PC-3 (cell line): ENCODE measurements at regions not wholly inside any gene's neighbourhood (a gene's known extent, or its start where the extent isn't known, plus 50 kb on each side); places are given as distances from the start of the nearest gene placed in this dataset.

Source experiments
- ATAC-seq: fragments of 200-7000 bp; cut with Tn5 transposase; 2 replicates; pipeline ENCODE4 v1.9.1; 2020; ENCODE audit warnings: mild to moderate bottlenecking, moderate library complexity
- BruUV-seq: library from RNA; stranded (reverse); fragments of 400-500 nt; replicated peaks from 2 replicates; lab custom pipeline; 2021; lab: Mats Ljungman, UMichigan
- CTCF ChIA-PET: fragments of 300-600 bp; sonication (Branson Sonifier 250); formaldehyde crosslinking; loops from one replicate; lab custom pipeline; 2022; ENCODE audit warnings: antibody characterized with exemption; lab: Charles Lee
- POLR2A ChIA-PET: fragments of 300-600 bp; sonication (Branson Sonifier 250); formaldehyde crosslinking; loops from one replicate; lab custom pipeline; 2022; ENCODE audit warnings: antibody characterized with exemption; ENCODE audit not compliant: unreplicated experiment; lab: Charles Lee
- DNase-seq: peaks from one replicate; pipeline ENCODE4 v3.0.0-alpha.2; 2015
- H2AFZ ChIP-seq: fragments of 300-600 bp; sonication (generic); 2 replicates; pipeline ENCODE4 v1.6.0; 2016; ENCODE audit warnings: antibody characterized with exemption, low read length
- H3F3A ChIP-seq: fragments of 300-600 bp; sonication (generic); one replicate; pipeline ENCODE4 v1.6.0; 2017; ENCODE audit warnings: antibody characterized with exemption, low read length, control low read depth, mild to moderate bottlenecking; ENCODE audit not compliant: unreplicated experiment
- H3K27ac ChIP-seq: fragments of 300-600 bp; sonication (generic); 2 replicates; pipeline ENCODE4 v1.5.1; 2016; ENCODE audit warnings: mild to moderate bottlenecking, low read length
- H3K27me3 ChIP-seq: fragments of 300-600 bp; sonication (generic); 2 replicates; pipeline ENCODE4 v1.6.1; 2016; ENCODE audit warnings: low read length, mixed read lengths
- H3K36me3 ChIP-seq: fragments of 300-600 bp; sonication (generic); 2 replicates; pipeline ENCODE4 v1.6.1; 2016; ENCODE audit warnings: low read depth, mixed run types, low read length, mixed read lengths
- H3K4me1 ChIP-seq: fragments of 300-600 bp; sonication (generic); 2 replicates; pipeline ENCODE4 v1.5.1; 2016; ENCODE audit warnings: low read length; ENCODE audit not compliant: insufficient read depth
- H3K4me2 ChIP-seq: fragments of 300-600 bp; sonication (generic); 2 replicates; pipeline ENCODE4 v1.6.0; 2016; ENCODE audit warnings: low read length
- H3K4me3 ChIP-seq: fragments of 300-600 bp; sonication (generic); 2 replicates; pipeline ENCODE4 v1.5.1; 2016; ENCODE audit warnings: mild to moderate bottlenecking, low read length, mixed read lengths
- H3K79me2 ChIP-seq: fragments of 300-600 bp; sonication (generic); 2 replicates; pipeline ENCODE4 v1.6.1; 2017; ENCODE audit warnings: low read length, mixed read lengths
- H3K9ac ChIP-seq: fragments of 300-600 bp; sonication (generic); 2 replicates; pipeline ENCODE4 v1.6.0; 2016; ENCODE audit warnings: mild to moderate bottlenecking, low read length
- H3K9me2 ChIP-seq: fragments of 300-600 bp; sonication (generic); replicated peaks from 2 replicates; pipeline ENCODE4 v1.6.1; 2016; ENCODE audit warnings: mixed run types, low read length, mixed read lengths
- H3K9me3 ChIP-seq: fragments of 300-600 bp; sonication (generic); 2 replicates; pipeline ENCODE4 v1.6.1; 2016; ENCODE audit warnings: low read length, mixed read lengths
- H4K20me1 ChIP-seq: fragments of 300-600 bp; sonication (generic); 2 replicates; pipeline ENCODE4 v1.6.1; 2016; ENCODE audit warnings: low read length, mixed read lengths
- EZH2 ChIP-seq: fragments of 300-600 bp; sonication (generic); IDR thresholded peaks from one replicate; pipeline ENCODE4 v1.6.1; 2017; ENCODE audit warnings: antibody characterized with exemption, mild to moderate bottlenecking, low read length; ENCODE audit not compliant: unreplicated experiment
- EZH2phosphoT487 ChIP-seq: fragments of 300-600 bp; sonication (generic); IDR thresholded peaks from 2 replicates; pipeline ENCODE4 v1.6.1; 2018; ENCODE audit warnings: mild to moderate bottlenecking, antibody characterized with exemption, low read length, borderline replicate concordance
- intact Hi-C: fragments of 100-400 bp; cut with micrococcal nuclease; formaldehyde crosslinking; loops from 2 replicates; pipeline ENCODE4 v1.9.0; 2023
- TF ChIP-seq, protein P1 (sequence below): fragments of 300-600 bp; sonication (generic); conservative IDR thresholded peaks from 2 replicates; pipeline ENCODE4 v1.5.1; 2017; ENCODE audit warnings: antibody characterized with exemption, low read depth, mild to moderate bottlenecking, low read length

DNA sequence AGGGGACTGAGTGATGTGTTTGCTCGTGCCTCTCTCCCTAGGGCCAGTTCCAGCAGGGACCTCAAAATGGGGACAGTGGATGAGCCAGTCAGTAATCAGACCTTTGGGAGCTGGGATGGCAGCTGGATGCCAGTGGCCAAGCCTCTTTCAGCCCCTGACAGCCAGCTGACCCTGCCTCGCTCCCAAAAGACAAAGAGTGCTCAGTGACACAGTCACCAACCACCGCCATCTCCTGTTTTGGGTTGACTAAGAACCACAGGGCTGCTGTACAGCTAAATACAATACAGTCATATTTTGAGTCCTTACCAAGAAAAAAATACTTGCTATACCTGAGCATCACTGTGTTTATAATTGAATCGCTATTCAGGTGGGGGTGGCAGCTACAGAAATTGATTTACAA, 75.7 kb downstream of the POU3F3 start:
- Histone ChIP-seq H3F3A (no peaks in the 10 kb centered on the region), H3K9ac (no peak overlapping the region), H3K36me3 (no peaks in the 10 kb centered on the region), H3K9me2 (no peaks in the 10 kb centered on the region), H2AFZ (no peak overlapping the region), H3K4me3 (no peak overlapping the region), H3K9me3 (no peaks in the 10 kb centered on the region), H3K27ac (no peak overlapping the region), H3K79me2 (no peaks in the 10 kb centered on the region), H4K20me1 (no peaks in the 10 kb centered on the region), H3K4me2 (no peak overlapping the region), H3K4me1 (no peaks in the 10 kb centered on the region), H3K27me3 (peaks cover 76% of the 10 kb centered on the region)
- DNase-seq, result no peak
- intact Hi-C loops, result no loop called here
- no peak for TF ChIP-seq EZH2
- TF ChIP-seq, protein P1, sequence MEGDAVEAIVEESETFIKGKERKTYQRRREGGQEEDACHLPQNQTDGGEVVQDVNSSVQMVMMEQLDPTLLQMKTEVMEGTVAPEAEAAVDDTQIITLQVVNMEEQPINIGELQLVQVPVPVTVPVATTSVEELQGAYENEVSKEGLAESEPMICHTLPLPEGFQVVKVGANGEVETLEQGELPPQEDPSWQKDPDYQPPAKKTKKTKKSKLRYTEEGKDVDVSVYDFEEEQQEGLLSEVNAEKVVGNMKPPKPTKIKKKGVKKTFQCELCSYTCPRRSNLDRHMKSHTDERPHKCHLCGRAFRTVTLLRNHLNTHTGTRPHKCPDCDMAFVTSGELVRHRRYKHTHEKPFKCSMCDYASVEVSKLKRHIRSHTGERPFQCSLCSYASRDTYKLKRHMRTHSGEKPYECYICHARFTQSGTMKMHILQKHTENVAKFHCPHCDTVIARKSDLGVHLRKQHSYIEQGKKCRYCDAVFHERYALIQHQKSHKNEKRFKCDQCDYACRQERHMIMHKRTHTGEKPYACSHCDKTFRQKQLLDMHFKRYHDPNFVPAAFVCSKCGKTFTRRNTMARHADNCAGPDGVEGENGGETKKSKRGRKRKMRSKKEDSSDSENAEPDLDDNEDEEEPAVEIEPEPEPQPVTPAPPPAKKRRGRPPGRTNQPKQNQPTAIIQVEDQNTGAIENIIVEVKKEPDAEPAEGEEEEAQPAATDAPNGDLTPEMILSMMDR, result no peak
- no peak for TF ChIP-seq EZH2phosphoT487
- ATAC-seq, result no peak
- POLR2A ChIA-PET, result no interaction called here
- CTCF ChIA-PET, result no interaction called here
- BruUV-seq, result no TSS peak

DNA sequence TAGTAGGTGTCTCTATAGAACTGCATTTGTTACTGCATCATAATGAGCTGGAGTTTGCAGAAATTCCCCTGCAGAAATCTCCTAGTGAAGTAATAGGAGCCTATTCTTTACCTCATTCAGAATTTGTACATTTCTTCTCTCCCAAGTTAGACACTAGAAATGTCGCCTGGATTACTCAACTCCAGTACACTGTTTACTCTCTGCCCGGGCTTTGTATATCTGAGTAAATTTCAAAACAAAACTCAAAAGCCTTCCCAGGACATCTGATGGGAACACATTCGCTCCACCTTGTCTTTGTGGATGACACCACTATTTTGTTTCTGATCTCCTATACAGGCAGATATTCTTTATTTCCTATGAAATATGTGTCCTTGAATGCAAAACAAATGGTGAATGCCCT, 76.8 kb downstream of the POU3F3 start:
- H3K4me2 ChIP-seq, result no peak overlapping the region
- DNase-seq (no peak), ATAC-seq (no peak)
- H3K79me2 ChIP-seq, result no peaks in the 10 kb centered on the region
- intact Hi-C loops, result no loop called here
- POLR2A ChIA-PET, result no interaction called here
- H3K4me3 ChIP-seq, result no peak overlapping the region
- no peaks in the 10 kb centered on the region for H3F3A ChIP-seq
- BruUV-seq, result no TSS peak
- H2AFZ ChIP-seq, result no peak overlapping the region
- H3K27ac ChIP-seq, result no peak overlapping the region
- H3K27me3 ChIP-seq, result peaks cover 79% of the 10 kb centered on the region
- H3K36me3 ChIP-seq, result no peaks in the 10 kb centered on the region
- TF ChIP-seq EZH2 (no peak), EZH2phosphoT487 (no peak)
- TF ChIP-seq, protein P1, result no peak
- CTCF ChIA-PET, result no interaction called here
- no peaks in the 10 kb centered on the region for H3K4me1 ChIP-seq
- no peaks in the 10 kb centered on the region for H3K9me3 ChIP-seq
- H4K20me1 ChIP-seq, result no peaks in the 10 kb centered on the region
- no peak overlapping the region for H3K9ac ChIP-seq
- no peaks in the 10 kb centered on the region for H3K9me2 ChIP-seq

DNA sequence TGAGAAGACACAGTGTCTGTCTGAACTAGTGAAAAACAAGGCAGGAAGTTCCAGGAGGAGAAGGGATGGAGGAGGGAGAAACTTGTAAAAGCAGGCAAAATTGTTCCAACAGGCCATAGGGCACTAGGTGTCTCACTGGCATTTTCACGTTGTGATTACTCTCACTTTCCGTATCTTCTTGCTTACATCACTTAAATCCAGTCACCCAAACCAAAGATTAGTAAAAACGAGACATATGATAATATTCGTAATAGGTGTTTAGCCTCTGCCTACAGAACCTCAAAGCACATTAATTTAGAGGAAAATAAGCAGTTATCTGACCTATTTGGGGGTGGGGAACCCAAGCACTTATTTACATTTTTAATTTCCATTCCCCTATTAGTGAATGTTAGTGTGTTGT, 78.3 kb downstream of the POU3F3 start:
- intact Hi-C loops, result no loop called here
- Histone ChIP-seq H3K4me2 (no peak overlapping the region), H2AFZ (no peak overlapping the region), H3K4me1 (no peaks in the 10 kb centered on the region), H3K9ac (no peak overlapping the region), H3K36me3 (no peaks in the 10 kb centered on the region), H3K4me3 (no peak overlapping the region), H3F3A (no peaks in the 10 kb centered on the region), H3K79me2 (no peaks in the 10 kb centered on the region), H3K27me3 (peaks cover 93% of the 10 kb centered on the region), H4K20me1 (no peaks in the 10 kb centered on the region), H3K9me2 (no peaks in the 10 kb centered on the region), H3K27ac (no peak overlapping the region), H3K9me3 (no peaks in the 10 kb centered on the region)
- ChIA-PET CTCF (no interaction called here), POLR2A (no interaction called here)
- DNase-seq (no peak), ATAC-seq (no peak)
- TF ChIP-seq, protein P1, result no peak
- TF ChIP-seq EZH2 (no peak), EZH2phosphoT487 (no peak)
- BruUV-seq, result no TSS peak
